ENCODE measurements at regions not wholly inside any gene's neighbourhood (a gene's known extent, or its start where the extent isn't known, plus 50 kb on each side); places are given as distances from the start of the nearest gene placed in this dataset.

DNA sequence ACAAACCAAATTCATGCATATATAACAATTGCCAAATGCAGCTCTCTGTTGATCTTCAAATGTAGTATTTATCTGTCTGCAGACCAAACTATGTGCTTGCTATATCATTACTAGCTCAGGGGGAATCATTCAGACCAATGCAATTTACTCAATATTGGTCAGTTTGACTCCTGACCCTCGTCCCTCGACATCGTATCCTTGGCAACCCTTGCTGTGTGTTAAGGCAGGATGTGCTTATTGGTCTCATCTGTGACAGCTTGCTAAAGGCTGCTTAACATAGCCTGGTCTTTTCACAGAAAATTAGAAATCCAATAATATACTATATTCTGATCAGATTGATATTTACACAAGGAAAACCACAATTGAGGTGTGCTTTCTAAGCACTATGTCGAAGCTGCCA is 747.1 kb downstream of the GALR1 start:
- no peak for DNase-seq

- no peak for DNase-seq
Observed at GRCh38 chr18:78001811-78002210, 752.2 kb downstream of the GALR1 start.

DNA sequence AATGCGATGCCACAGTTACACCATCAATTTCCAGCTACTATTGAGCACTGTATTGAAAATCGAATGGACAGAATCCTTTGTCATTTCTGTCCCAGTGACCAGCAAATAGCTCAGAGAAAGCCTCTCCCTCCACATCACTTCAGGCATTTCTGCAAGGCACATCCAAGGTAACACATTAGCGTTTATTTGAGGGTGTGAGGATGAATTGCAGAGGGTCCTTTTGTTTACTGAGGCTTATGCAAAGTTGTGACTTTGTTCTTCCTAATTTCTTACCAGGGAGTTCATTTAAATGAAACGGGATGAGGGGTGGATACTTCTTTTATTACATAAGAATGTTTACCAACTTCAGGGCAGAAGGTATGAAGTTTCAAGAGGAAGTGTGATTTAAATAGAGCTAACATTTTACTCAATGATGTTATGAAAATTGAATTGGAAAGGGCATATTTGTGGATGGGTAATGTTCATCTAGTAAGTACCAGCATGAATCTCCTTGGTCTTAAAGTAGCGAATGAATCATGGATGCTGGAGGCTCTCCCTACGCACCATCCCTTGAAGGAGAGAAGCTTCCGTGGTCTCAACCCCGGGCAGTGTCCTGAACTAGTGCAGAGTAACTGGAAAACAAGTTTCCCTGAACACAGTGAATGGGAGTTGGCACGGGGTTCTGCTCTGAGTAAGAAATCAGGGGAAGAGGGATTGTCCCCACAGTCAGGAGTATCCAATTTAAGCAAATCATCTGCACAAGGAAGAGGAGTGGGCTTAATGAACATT is 756.5 kb downstream of the GALR1 start:
- DNase-seq, result no peak

DNA sequence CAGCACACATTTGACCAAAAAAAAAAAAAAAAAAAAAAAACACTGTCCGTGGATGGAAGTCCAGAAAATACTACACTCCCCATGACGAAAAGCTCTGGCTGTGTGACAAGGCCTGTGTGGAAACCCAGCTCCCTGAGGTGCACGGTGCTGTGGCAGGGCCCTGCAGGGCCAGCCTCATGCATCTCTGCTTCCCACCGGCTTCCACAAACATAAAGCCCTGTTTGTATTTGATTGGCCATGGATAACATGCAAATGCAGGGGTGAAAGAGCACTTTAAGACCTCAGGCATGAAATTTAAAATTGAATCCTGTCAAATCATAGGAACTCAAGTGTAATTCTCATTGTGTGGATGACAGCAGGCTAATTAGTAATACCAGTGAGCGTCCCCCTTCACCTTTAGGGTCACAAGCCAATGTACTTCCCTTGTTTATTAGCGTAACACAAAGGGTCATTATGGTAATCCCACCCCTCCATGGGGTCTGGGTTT is 757.2 kb downstream of the GALR1 start:
- no peak for DNase-seq

- DNase-seq, result no peak
Observed at GRCh38 chr18:78010363-78010762, 760.7 kb downstream of the GALR1 start.

- DNase-seq, result no peak
Observed at GRCh38 chr18:78017869-78018268, 768.2 kb downstream of the GALR1 start.

- DNase-seq, result no peak
Observed at GRCh38 chr18:78021196-78021595, 771.5 kb downstream of the GALR1 start.

DNA sequence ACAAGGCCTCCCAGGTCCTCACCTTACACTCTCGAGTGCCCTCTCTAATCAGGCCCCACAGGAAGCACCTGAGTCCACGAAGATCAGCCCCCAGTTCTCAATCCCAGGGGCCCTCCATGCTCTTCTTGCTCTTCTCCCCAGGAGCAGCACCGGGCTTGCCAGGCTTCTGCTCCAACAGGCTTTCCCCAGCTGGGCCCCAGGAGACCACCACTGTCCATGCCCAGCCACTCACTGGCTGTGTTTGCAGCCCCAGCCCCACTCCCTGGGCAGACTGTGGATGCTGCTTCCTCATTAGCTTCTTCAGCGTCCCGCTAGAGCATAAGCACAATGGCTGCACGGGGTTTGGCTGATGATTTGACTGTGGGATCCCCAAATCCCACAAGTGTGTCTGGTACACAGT is 781.9 kb downstream of the GALR1 start:
- DNase-seq, result no peak

GRCh38 chr18:78031991-78032390 is 782.3 kb downstream of the GALR1 start:
- no peak for DNase-seq

- no peak for DNase-seq
Observed at GRCh38 chr18:78032574-78032973, 782.9 kb downstream of the GALR1 start.

DNA sequence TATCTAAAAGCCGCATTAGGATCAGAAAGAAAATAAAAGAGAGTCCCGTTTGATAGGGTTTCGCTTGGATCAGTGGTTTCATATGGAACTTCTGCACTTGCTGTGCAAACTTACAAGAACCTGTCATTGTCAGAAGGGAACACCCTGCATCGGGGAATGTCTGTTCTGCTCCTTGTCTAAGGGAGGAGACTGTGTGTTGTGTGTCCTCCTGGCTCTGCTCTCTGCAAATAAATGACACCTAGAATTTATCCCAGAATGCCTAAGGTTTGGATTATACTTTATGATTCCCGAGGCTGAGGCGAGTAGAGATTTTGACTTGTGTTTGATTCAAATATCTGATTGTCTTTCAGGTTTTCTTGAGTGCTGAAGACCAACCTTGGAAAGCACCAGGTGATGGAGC is 785.1 kb downstream of the GALR1 start:
- DNase-seq, result no peak

DNA sequence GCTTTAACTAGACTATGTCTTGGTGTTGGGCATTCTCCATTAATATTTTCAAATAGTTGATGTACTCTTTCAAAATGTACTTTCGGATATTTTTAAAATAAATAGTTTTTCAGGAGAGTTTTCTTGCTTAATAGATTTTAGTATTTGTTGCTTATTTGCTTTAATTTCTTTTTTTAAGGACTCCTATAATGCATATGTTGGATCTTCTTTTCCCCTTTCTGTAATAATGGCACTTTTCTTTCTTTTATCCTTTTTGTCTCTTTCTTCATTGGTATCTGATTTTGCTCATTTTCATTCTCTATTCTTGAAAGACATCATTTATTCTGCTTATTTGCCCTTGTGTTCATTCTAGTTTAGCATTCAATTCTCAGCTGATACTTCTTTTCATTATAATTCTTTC is 791.6 kb downstream of the GALR1 start:
- no peak for DNase-seq

- DNase-seq, result no peak
Observed at GRCh38 chr18:78046631-78047030, 797.0 kb downstream of the GALR1 start.

GRCh38 chr18:78049281-78049680 is 799.6 kb downstream of the GALR1 start:
- no peak for DNase-seq

- no peak for DNase-seq
Observed at GRCh38 chr18:78054801-78055200, 805.2 kb downstream of the GALR1 start.

DNA sequence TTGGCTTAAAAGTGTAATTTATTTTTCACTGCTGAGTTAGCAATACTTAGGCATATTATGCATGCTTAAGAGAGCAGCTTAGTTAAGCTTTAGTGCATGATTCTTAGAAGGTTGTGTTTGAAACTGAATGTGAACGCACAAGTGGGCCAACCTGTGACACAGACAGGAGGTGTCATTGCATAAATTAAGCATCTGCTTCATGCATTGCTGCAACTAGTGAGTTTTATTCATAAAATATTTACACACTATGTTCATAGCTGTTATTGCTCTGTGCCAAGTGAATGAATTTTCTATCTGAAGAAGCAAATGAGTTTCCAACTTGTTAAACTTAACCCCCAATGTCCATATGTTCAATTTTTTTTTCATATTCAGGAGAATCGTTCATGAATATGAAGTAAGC is 806.4 kb downstream of the GALR1 start:
- DNase-seq, result no peak

DNA sequence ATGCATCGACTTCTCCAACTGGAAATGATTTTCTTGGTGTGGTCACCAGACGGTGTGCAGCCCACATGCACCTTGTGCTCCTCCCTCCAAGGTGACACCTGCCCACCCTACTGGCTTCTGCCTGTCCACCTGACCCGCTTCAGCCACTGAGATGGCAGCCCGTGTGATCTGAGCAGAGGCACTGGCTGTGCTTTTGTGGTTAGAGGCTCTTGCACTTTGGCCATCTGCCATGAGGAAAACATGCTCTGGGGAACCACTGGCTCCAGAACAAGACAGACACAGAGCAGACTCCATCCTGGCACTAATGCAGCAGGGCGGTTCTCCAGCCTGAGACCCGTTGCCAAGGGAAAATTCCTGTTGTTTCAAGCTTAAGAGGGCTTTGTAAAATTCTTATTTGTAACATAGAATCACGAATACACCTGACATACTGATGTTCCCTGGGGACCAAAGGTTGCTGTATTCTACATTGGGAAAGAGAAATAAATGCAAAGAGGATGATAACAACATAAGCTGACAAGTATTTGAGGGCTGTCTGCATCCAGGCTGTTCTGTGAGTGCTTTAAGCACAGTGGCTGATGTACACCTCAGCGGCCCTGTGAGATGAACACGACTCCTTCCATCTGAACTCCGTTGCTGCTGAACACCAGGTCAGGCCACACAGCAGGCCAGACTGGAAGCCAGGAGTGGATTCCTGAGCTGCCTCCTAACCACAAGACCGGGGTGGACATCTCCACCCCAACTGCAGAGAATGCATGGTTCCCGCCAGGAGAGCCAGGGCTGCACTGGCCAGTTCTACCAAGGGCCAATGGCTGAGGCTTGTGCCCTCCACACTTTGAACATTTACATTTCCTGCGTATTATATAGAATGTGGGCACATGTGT is 820.4 kb downstream of the GALR1 start:
- DNase-seq, result no peak

GRCh38 chr18:78071166-78071710 is 821.6 kb downstream of the GALR1 start:
- no peak for DNase-seq

GRCh38 chr18:78071776-78072175 is 822.1 kb downstream of the GALR1 start:
- no peak for DNase-seq

DNA sequence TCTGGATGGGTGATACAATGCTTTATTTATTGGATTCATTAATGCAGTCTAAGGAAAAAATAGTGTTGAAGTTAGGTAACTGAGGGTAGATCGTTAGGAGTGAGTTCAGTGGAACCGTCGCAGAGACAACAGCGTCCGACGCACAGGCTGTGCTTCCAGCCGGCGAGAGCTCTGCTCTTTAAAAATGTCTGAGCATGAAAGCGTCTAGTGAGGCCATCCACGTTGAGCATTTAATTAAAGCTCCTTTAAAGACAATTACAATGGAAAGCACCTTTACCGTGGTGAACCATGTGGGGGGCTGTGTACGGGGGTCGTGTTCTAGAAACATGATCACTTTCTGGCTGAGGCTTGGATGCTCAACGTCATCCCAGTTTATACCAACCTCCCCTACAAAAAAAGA is 822.7 kb downstream of the GALR1 start:
- DNase-seq, result no peak

DNA sequence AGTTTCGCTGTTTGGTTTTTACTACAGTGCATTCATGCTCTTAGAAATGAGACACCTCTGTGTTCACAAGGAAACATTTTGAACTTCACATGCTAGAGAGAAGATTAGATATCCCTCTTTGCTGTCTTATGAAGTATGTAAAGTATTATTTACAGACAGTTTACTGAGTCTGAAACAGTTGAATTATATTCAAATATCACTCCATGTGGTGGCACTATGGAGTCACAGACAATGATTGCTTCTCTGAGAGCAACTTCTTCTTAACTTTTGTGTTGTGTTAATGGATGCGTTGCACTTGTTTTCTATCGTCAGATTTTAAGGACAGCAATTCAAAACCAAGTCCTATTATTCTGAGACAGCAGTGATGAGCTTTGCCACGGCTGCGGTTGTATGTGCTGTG is 823.6 kb downstream of the GALR1 start:
- no peak for DNase-seq

DNA sequence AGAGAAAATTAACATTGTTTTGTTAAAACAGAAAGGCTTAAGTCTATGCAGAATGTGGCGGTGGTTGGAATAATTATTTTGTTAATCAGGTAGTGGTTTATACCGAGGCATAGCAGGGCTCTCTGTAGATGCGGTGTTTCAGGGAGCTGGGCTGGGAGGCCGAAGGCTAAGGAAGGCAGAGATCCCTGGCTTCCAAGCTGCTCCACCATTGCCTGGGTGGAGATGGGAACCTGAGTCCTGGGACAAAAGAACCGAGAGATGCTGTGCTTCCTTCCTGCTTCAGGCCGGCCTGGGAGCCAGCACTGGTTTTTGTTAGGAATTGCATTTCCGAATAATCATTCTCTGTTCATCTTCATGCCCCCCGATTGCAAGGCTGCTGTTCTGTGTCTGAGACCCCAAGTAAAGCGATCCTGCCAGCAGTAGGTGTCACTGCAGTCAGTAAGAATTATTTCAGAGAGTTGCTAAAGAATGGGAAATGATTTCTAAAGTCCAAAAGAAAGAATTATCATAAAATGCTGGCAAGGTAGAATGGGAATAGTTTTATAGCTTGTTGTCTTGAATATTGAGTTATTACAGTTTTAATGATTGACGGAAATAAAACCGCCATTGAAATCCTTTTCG is 824.9 kb downstream of the GALR1 start:
- DNase-seq, result no peak

- no peak for DNase-seq
Observed at GRCh38 chr18:78080081-78080480, 830.4 kb downstream of the GALR1 start.
